WTC11 (cell line): ENCODE measurements at regions not wholly inside any gene's neighbourhood (a gene's known extent, or its start where the extent isn't known, plus 50 kb on each side); places are given as distances from the start of the nearest gene placed in this dataset.
A peak's percentile ranks its signal among the peaks of the same experiment; 100 is the strongest.

ENCODE experiments used
- ATAC-seq: fragments of 200-7000 bp; cut with Tn5 transposase; 2 replicates; pipeline ENCODE4 v1.10.0; 2021; ENCODE audit warnings: mild to moderate bottlenecking, moderate library complexity
- CTCF ChIA-PET: fragments of 300-600 bp; sonication (Branson Sonifier 250); formaldehyde crosslinking; loops from one replicate; lab custom pipeline; 2021; ENCODE audit warnings: antibody characterized with exemption; lab: Charles Lee
- POLR2A ChIA-PET: fragments of 350-600 bp; sonication (Branson Sonifier 250); formaldehyde crosslinking; loops from one replicate; lab custom pipeline; 2021; ENCODE audit warnings: antibody characterized with exemption; lab: Charles Lee
- DNase-seq: peaks from one replicate; pipeline ENCODE4 v3.0.0; 2021; ENCODE audit warnings: low spot score
- H3K27ac Mint-ChIP-seq: 2 replicates; pipeline ENCODE4 v1.8.0; 2021; ENCODE audit warnings: mixed read lengths
- H3K27me3 Mint-ChIP-seq: 2 replicates; pipeline ENCODE4 v1.8.0; 2021; ENCODE audit warnings: low read depth, mild to moderate bottlenecking, moderate library complexity, mixed read lengths
- H3K36me3 Mint-ChIP-seq: 2 replicates; pipeline ENCODE4 v1.8.0; 2021; ENCODE audit warnings: mixed read lengths
- H3K4me1 Mint-ChIP-seq: 2 replicates; pipeline ENCODE4 v1.8.0; 2022; ENCODE audit warnings: mixed read lengths
- H3K4me3 Mint-ChIP-seq: 2 replicates; pipeline ENCODE4 v1.8.0; 2021; ENCODE audit warnings: mild to moderate bottlenecking, moderate library complexity, mixed read lengths
- H3K9me3 Mint-ChIP-seq: 2 replicates; pipeline ENCODE4 v1.8.0; 2021; ENCODE audit warnings: mixed read lengths
- ATF2 ChIP-seq: sonication (generic); formaldehyde crosslinking; IDR thresholded peaks from 2 replicates; pipeline ENCODE4 v1.8.1; 2022; ENCODE audit warnings: low read depth, missing genetic modification reagents, borderline replicate concordance
- ATF3 ChIP-seq: sonication (generic); formaldehyde crosslinking; conservative IDR thresholded peaks from 2 replicates; pipeline ENCODE4 v1.8.1; 2022; ENCODE audit warnings: mild to moderate bottlenecking, missing genetic modification reagents
- CREB1 ChIP-seq: sonication (generic); formaldehyde crosslinking; IDR thresholded peaks from 2 replicates; pipeline ENCODE4 v1.8.0; 2023; ENCODE audit warnings: mild to moderate bottlenecking, missing genetic modification reagents
- CTCF ChIP-seq: fragments of 200-600 bp; IDR thresholded peaks from 2 replicates; pipeline ENCODE4 v1.8.0; 2022; ENCODE audit warnings: antibody characterized with exemption
- E2F4 ChIP-seq: sonication (generic); formaldehyde crosslinking; IDR thresholded peaks from 2 replicates; pipeline ENCODE4 v1.8.1; 2022; ENCODE audit warnings: low read depth, mild to moderate bottlenecking, moderate library complexity, missing genetic modification reagents, borderline replicate concordance
- ELF4 ChIP-seq: sonication (generic); formaldehyde crosslinking; IDR thresholded peaks from 2 replicates; pipeline ENCODE4 v1.8.1; 2022; ENCODE audit warnings: low read depth, mild to moderate bottlenecking, moderate library complexity, missing genetic modification reagents
- ERG ChIP-seq: fragments of 250-450 bp; sonication (Bioruptor Pico); IDR thresholded peaks from 2 replicates; pipeline ENCODE4 v1.8.0; 2021; ENCODE audit warnings: mild to moderate bottlenecking
- ETV6 ChIP-seq: sonication (generic); formaldehyde crosslinking; IDR thresholded peaks from 2 replicates; pipeline ENCODE4 v1.8.1; 2022; ENCODE audit warnings: mild to moderate bottlenecking, missing genetic modification reagents
- FOXK1 ChIP-seq: sonication (generic); formaldehyde crosslinking; IDR thresholded peaks from 2 replicates; pipeline ENCODE4 v1.8.0; 2022; ENCODE audit warnings: mild to moderate bottlenecking, moderate library complexity, missing genetic modification reagents
- MAX ChIP-seq: sonication (generic); formaldehyde crosslinking; IDR thresholded peaks from 2 replicates; pipeline ENCODE4 v1.8.0; 2022; ENCODE audit warnings: mild to moderate bottlenecking, missing genetic modification reagents
- OVOL2 ChIP-seq: fragments of 250-450 bp; sonication (Bioruptor Pico); IDR thresholded peaks from 2 replicates; pipeline ENCODE4 v1.9.0; 2021; ENCODE audit warnings: mild to moderate bottlenecking, borderline replicate concordance
- PRRX2 ChIP-seq: fragments of 250-450 bp; sonication (Bioruptor Pico); IDR thresholded peaks from 2 replicates; pipeline ENCODE4 v1.8.0; 2021; ENCODE audit warnings: mild to moderate bottlenecking
- TEAD4 ChIP-seq: sonication (generic); formaldehyde crosslinking; IDR thresholded peaks from 2 replicates; pipeline ENCODE4 v1.8.0; 2022; ENCODE audit warnings: mild to moderate bottlenecking, missing genetic modification reagents
- TP53 ChIP-seq: sonication (generic); formaldehyde crosslinking; IDR thresholded peaks from 2 replicates; pipeline ENCODE4 v1.8.1; 2023; ENCODE audit warnings: mild to moderate bottlenecking, missing genetic modification reagents
- ZNF232 ChIP-seq: sonication (generic); formaldehyde crosslinking; IDR thresholded peaks from 2 replicates; pipeline ENCODE4 v1.8.0; 2022; ENCODE audit warnings: mild to moderate bottlenecking, missing genetic modification reagents
- ZNF263 ChIP-seq: sonication (generic); formaldehyde crosslinking; IDR thresholded peaks from 2 replicates; pipeline ENCODE4 v1.8.1; 2022; ENCODE audit warnings: low read depth, mild to moderate bottlenecking, moderate library complexity, missing genetic modification reagents
- ZNF281 ChIP-seq: sonication (generic); formaldehyde crosslinking; IDR thresholded peaks from 2 replicates; pipeline ENCODE4 v1.8.0; 2023; ENCODE audit warnings: mild to moderate bottlenecking, missing genetic modification reagents
- ZNF317 ChIP-seq: sonication (generic); formaldehyde crosslinking; IDR thresholded peaks from 2 replicates; pipeline ENCODE4 v1.8.1; 2023; ENCODE audit warnings: low read depth, mild to moderate bottlenecking, moderate library complexity, missing genetic modification reagents, borderline replicate concordance
- ZNF416 ChIP-seq: fragments of 250-450 bp; sonication (Bioruptor Pico); IDR thresholded peaks from 2 replicates; pipeline ENCODE4 v1.9.0; 2021; ENCODE audit warnings: mild to moderate bottlenecking, inconsistent platforms
- ZNF532 ChIP-seq: fragments of 250-450 bp; sonication (Bioruptor Pico); IDR thresholded peaks from 2 replicates; pipeline ENCODE4 v1.9.0; 2021; ENCODE audit warnings: mild to moderate bottlenecking, borderline replicate concordance

- peaks cover 23% of the 10 kb centered on the region for H3K36me3 Mint-ChIP-seq
- ATAC-seq (peak; percentile 91), DNase-seq (peak; percentile 51)
- H3K9me3 Mint-ChIP-seq: peaks cover 43% of the 10 kb centered on the region
- ChIA-PET CTCF (interaction anchor here (0.6 to 2.0 kb wide), 5 partner anchors 216 to 601 kb away, joined by 3 to 12 read pairs (median 4); no protein-coding TSS in a partner anchor), POLR2A (no interaction called here)
- H3K4me3 Mint-ChIP-seq: no peak overlapping the region
- TF ChIP-seq FOXK1 (CRISPR knock-in tag) (no peak), ZNF281 (CRISPR knock-in tag) (no peak), E2F4 (CRISPR knock-in tag) (no peak), PRRX2 (CRISPR knock-in tag) (no peak), MAX (no peak), CTCF (peak; percentile 79), ZNF532 (no peak), TEAD4 (no peak), ZNF263 (CRISPR knock-in tag) (no peak)
- no peaks in the 10 kb centered on the region; the same call in 1 of the 2 replicates for H3K27me3 Mint-ChIP-seq
- H3K27ac Mint-ChIP-seq: no peak overlapping the region
- peaks cover 7% of the 10 kb centered on the region for H3K4me1 Mint-ChIP-seq
These were observed 177.2 kb downstream of the OSTF1 start for GRCh38 chr9:75265525-75265972.

- CTCF ChIA-PET: interaction anchor here (1.2 kb wide), 1 partner anchor 213 kb away, joined by 3 read pairs; no protein-coding TSS in a partner anchor
- no peak for TF ChIP-seq TEAD4
- TF ChIP-seq TP53 (CRISPR knock-in tag): no peak
- TF ChIP-seq ATF2 (CRISPR knock-in tag): no peak
- TF ChIP-seq ETV6 (CRISPR knock-in tag): no peak
- TF ChIP-seq ZNF416: no peak
- TF ChIP-seq ZNF232 (CRISPR knock-in tag): no peak
- no peak for TF ChIP-seq ELF4 (CRISPR knock-in tag)
- no peak for TF ChIP-seq OVOL2
- no peak for TF ChIP-seq ZNF317 (CRISPR knock-in tag)
- TF ChIP-seq ATF3: no peak
- TF ChIP-seq CREB1 (CRISPR knock-in tag): no peak
- TF ChIP-seq ERG (CRISPR knock-in tag): no peak
- no peak for TF ChIP-seq MAX
These were observed 180.9 kb downstream of the OSTF1 start for GRCh38 chr9:75269197-75269596.

More at GRCh38 chr9:75269197-75269596, 180.9 kb downstream of the OSTF1 start:
- H3K4me3 Mint-ChIP-seq: no peak overlapping the region
- POLR2A ChIA-PET: no interaction called here
- peaks cover 7% of the 10 kb centered on the region for H3K4me1 Mint-ChIP-seq
- no peak for ATAC-seq
- DNase-seq: no peak
- H3K9me3 Mint-ChIP-seq: peaks cover 52% of the 10 kb centered on the region
- no peak overlapping the region for H3K27ac Mint-ChIP-seq
- peaks cover 32% of the 10 kb centered on the region for H3K36me3 Mint-ChIP-seq
- no peaks in the 10 kb centered on the region for H3K27me3 Mint-ChIP-seq
